Breast epithelium (tissue), 3 donors: ENCODE measurements at regions not wholly inside any gene's neighbourhood (a gene's known extent, or its start where the extent isn't known, plus 50 kb on each side); places are given as distances from the start of the nearest gene placed in this dataset.

Experiments used
- CTCF ChIP-seq, 3 donors: fragments of 450-650 bp; IDR thresholded peaks; one replicate each; pipeline ENCODE4 v1.5.1; 2016 to 2017; ENCODE audit warnings: antibody characterized with exemption in 3 of 3, mild to moderate bottlenecking in 3 of 3, moderate library complexity in 3 of 3
- POLR2AphosphoS5 ChIP-seq, 3 donors: sonication (generic); formaldehyde crosslinking; IDR thresholded peaks; one replicate each; pipeline ENCODE4 v1.6.1; 2017; ENCODE audit warnings: antibody characterized with exemption in 3 of 3

DNA sequence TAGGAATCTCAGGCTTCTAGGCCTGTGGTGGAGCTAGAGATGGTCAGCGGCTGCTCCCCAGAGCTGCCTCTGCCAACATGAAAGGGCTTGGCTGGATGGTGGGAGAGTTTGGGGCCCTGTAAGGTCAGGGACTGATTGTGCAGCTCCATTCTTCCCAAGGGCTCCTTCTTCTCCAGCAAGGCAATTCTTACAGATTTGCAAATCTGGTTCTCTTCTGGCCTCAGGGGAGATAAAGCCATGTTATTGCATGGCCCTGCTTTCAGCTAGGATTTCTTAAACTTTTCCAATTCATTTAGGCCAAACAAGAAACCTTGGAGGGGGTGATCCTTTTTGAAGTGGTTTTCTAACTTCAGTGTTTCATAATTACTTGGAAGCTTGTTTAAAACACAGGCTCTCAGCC lies 213.4 kb downstream of the PRDM2 start:
- TF ChIP-seq CTCF (IDR thresholded peaks at IDR 0.05) = no peak
- no peak for TF ChIP-seq POLR2AphosphoS5 (IDR thresholded peaks at IDR 0.05)
